ENCODE measurements at regions not wholly inside any gene's neighbourhood (a gene's known extent, or its start where the extent isn't known, plus 50 kb on each side); places are given as distances from the start of the nearest gene placed in this dataset.
"Not testable (repeated sequence)": the region's sequence is repeated elsewhere in the genome, so short reads cannot be mapped to it uniquely, and the experiment has no call there.

DNA sequence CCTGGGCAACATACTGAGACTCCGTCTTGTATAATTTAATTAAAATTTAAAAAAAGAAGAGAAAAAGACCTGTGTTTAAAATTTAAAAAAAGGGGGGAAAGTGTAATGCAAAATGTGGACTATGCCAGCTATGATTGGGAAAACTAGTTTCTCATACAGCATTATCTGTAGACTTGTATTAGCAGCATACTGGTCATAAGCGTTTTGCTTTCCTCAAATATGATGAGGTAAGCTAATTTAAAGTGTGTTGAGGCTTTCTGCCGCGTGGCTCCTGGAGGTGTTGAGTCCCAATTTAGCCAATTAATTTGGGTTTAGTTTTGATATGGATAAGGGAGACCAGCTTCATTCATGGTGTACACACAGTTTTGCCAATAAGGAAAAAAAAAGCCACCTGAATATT is 640.2 kb downstream of the GOLGA6L6 start:
- DNase-seq; H3K4me1 ChIP-seq (ENCODE audit: insufficient read depth, low read length); H3K9ac ChIP-seq (ENCODE audit: low read depth, low read length); H4K20me1 ChIP-seq (ENCODE audit: insufficient read depth, low read length); H3K79me2 ChIP-seq (ENCODE audit: insufficient read depth, low read length); H3K9me3 ChIP-seq (ENCODE audit: insufficient read depth, low read length, severe bottlenecking); H3K36me3 ChIP-seq (ENCODE audit: insufficient read depth, low read length); H3K27ac ChIP-seq (ENCODE audit: low read length); ATAC-seq (ENCODE audit: insufficient read depth, low read depth); H3K4me3 ChIP-seq (ENCODE audit: low read depth in 1 of 2, low read length in 2 of 2); H3K4me2 ChIP-seq (ENCODE audit: insufficient read depth, low read length); H3K27me3 ChIP-seq (ENCODE audit: insufficient read depth, low read length, poor library complexity); H2AFZ ChIP-seq (ENCODE audit: low read depth, low read length): not testable (repeated sequence)

DNA sequence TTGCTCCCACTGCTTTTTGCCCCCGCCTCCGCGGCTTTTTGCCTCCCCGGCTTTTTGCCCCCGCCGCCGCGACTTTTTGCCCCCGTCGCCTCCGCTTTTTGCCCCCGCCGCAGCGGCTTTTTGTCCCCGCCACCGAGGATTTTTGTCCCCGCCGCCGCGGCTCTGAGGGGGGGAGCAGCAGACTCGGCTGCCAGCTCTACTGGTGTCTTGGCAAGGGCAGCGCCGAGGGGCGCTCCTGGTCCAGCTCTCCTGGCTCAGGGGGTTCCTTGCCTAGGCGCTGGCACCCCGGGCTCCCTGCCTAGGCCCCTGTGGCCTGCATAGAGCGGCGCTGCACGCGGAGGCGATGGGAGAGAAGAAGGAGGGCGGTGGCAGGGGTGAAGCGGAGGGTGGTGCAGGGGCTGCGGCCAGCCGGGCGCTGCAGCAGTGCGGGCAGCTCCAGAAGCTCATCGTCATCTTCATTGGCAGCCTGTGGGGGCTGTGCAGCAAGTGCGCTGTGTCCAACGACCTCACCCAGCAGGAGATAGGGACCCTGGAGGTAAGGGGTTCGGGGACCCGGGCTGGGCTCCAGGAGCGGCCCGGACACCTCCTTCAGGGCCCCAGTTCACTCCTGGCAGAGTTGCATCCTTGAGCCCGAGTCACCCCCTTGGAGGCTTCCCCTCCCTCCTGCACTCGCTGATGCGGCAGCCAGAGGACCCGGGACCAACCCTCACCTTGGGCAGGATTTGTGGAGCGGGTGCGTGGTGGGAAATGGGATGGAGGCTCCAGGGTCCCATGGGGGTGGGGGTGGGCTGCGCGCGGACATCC is 642.4 kb downstream of the GOLGA6L6 start:
- Histone ChIP-seq H3K9ac (ENCODE audit: low read depth, low read length) (no peak overlapping the region), H3K79me2 (ENCODE audit: insufficient read depth, low read length) (no peaks in the 10 kb centered on the region), H3K9me3 (ENCODE audit: insufficient read depth, low read length, severe bottlenecking) (no peaks in the 10 kb centered on the region), H3K4me1 (ENCODE audit: insufficient read depth, low read length) (no peaks in the 10 kb centered on the region), H2AFZ (ENCODE audit: low read depth, low read length) (no peak overlapping the region), H4K20me1 (ENCODE audit: insufficient read depth, low read length) (no peaks in the 10 kb centered on the region), H3K27me3 (ENCODE audit: insufficient read depth, low read length, poor library complexity) (no peaks in the 10 kb centered on the region), H3K36me3 (ENCODE audit: insufficient read depth, low read length) (no peaks in the 10 kb centered on the region), H3K4me3 (ENCODE audit: low read depth in 1 of 2, low read length in 2 of 2) (no peak overlapping the region), H3K4me2 (ENCODE audit: insufficient read depth, low read length) (no peak overlapping the region), H3K27ac (ENCODE audit: low read length) (no peak overlapping the region)
- DNase-seq (no peak), ATAC-seq (ENCODE audit: insufficient read depth, low read depth) (no peak)
- TF ChIP-seq CTCF (IDR thresholded peaks at IDR 0.05; ENCODE audit: borderline replicate concordance, extremely low read depth, low read length, poor library complexity, severe bottlenecking) = no peak
- no peak for TF ChIP-seq EZH2 (IDR thresholded peaks at IDR 0.05; ENCODE audit: borderline replicate concordance, low read depth, low read length, severe bottlenecking)

GRCh38 chr15:19888811-19889210 is 652.8 kb downstream of the GOLGA6L6 start:
- H3K9ac ChIP-seq (ENCODE audit: low read depth, low read length) = not testable (repeated sequence)
- peak; percentile 23 for TF ChIP-seq CTCF (IDR thresholded peaks at IDR 0.05; ENCODE audit: borderline replicate concordance, extremely low read depth, low read length, poor library complexity, severe bottlenecking)

GRCh38 chr15:19844061-19844460 is 697.5 kb downstream of the GOLGA6L6 start:
- H3K36me3 ChIP-seq (ENCODE audit: insufficient read depth, low read length); H3K4me2 ChIP-seq (ENCODE audit: insufficient read depth, low read length); H3K27ac ChIP-seq (ENCODE audit: low read length); H3K4me1 ChIP-seq (ENCODE audit: insufficient read depth, low read length); H3K4me3 ChIP-seq (ENCODE audit: low read depth in 1 of 2, low read length in 2 of 2); ATAC-seq (ENCODE audit: insufficient read depth, low read depth); H3K9ac ChIP-seq (ENCODE audit: low read depth, low read length); H3K9me3 ChIP-seq (ENCODE audit: insufficient read depth, low read length, severe bottlenecking); H2AFZ ChIP-seq (ENCODE audit: low read depth, low read length); H3K27me3 ChIP-seq (ENCODE audit: insufficient read depth, low read length, poor library complexity); H3K79me2 ChIP-seq (ENCODE audit: insufficient read depth, low read length); H4K20me1 ChIP-seq (ENCODE audit: insufficient read depth, low read length): not testable (repeated sequence)
- DNase-seq = peak; percentile 56

More at GRCh38 chr15:19888811-19889210, 652.8 kb downstream of the GOLGA6L6 start:
- ATAC-seq (ENCODE audit: insufficient read depth, low read depth); H2AFZ ChIP-seq (ENCODE audit: low read depth, low read length); H3K4me1 ChIP-seq (ENCODE audit: insufficient read depth, low read length); H3K79me2 ChIP-seq (ENCODE audit: insufficient read depth, low read length); H3K27me3 ChIP-seq (ENCODE audit: insufficient read depth, low read length, poor library complexity); H3K36me3 ChIP-seq (ENCODE audit: insufficient read depth, low read length); H3K4me3 ChIP-seq (ENCODE audit: low read depth in 1 of 2, low read length in 2 of 2); H3K27ac ChIP-seq (ENCODE audit: low read length); H4K20me1 ChIP-seq (ENCODE audit: insufficient read depth, low read length); H3K9me3 ChIP-seq (ENCODE audit: insufficient read depth, low read length, severe bottlenecking); H3K4me2 ChIP-seq (ENCODE audit: insufficient read depth, low read length); DNase-seq: not testable (repeated sequence)

All from DND-41 (cell line).